K562 (cell line): ENCODE measurements at regions not wholly inside any gene's neighbourhood (a gene's known extent, or its start where the extent isn't known, plus 50 kb on each side); places are given as distances from the start of the nearest gene placed in this dataset.

ENCODE experiments used
- ATAC-seq: fragments of 200-7000 bp; cut with Tn5 transposase; 3 replicates; pipeline ENCODE4 v1.9.1; 2020; ENCODE audit warnings: moderate library complexity
- BruUV-seq: library from RNA; stranded (reverse); fragments of 400-500 nt; replicated peaks from 2 replicates; lab custom pipeline; 2021; lab: Mats Ljungman, UMichigan
- CTCF ChIA-PET: fragments of 300-600 bp; formaldehyde crosslinking; extraction: SDS; loops from one replicate; lab custom pipeline; 2021; ENCODE audit warnings: low intra/inter-chr PET ratio; lab: Yijun Ruan, JAX
- POLR2A ChIA-PET: fragments of 300-600, 350-650 bp; sonication (Branson Sonifier 250); formaldehyde crosslinking; extraction: SDS; loops from one replicate; lab custom pipeline; 2021; ENCODE audit warnings: antibody characterized with exemption, inconsistent platforms; lab: Yijun Ruan, JAX
- DNase-seq, 4 experiments: peaks; one replicate each; pipeline versions ENCODE4 v3.0.0 to v3.0.0-alpha.2; 2011 to 2018; ENCODE audit warnings: low spot score in 3 of 4, mixed read lengths in 3 of 4; ENCODE audit errors: extremely low read depth in 1 of 4
- FAIRE-seq: peaks from 2 replicates; lab custom pipeline; 2011; peaks lifted over from hg19 to GRCh38; lab: Jason Lieb, UNC
- H2AFZ ChIP-seq: 2 replicates; pipeline ENCODE4 v1.6.0; 2011; ENCODE audit warnings: low read depth, low read length, control low read depth, inconsistent platforms
- H3K27ac ChIP-seq: fragments of 200-600 bp; 3 replicates; pipeline ENCODE4 v1.8.0; 2011; ENCODE audit warnings: low read depth, mild to moderate bottlenecking, control low read depth, inconsistent platforms, low read length, moderate library complexity, mixed read lengths; ENCODE audit errors: extremely low read depth
- H3K27me3 ChIP-seq, 2 experiments: fragments of 300-600 bp in 1 of 2; 2 replicates in 1 of 2; 3 replicates in 1 of 2; pipeline versions ENCODE4 v1.6.0 to v1.8.0; 2011; ENCODE audit warnings: inconsistent platforms in 2 of 2, low read length in 2 of 2, mild to moderate bottlenecking in 1 of 2, mixed read lengths in 1 of 2, moderate library complexity in 1 of 2; ENCODE audit not compliant: control insufficient read depth in 2 of 2, insufficient read depth in 2 of 2
- H3K36me3 ChIP-seq: fragments of 300-600 bp; 3 replicates; pipeline ENCODE4 v1.8.0; 2011; ENCODE audit warnings: mild to moderate bottlenecking, low read length, inconsistent platforms; ENCODE audit not compliant: control insufficient read depth, insufficient read depth
- H3K4me1 ChIP-seq, 2 experiments: fragments of 200-600 bp in 1 of 2; replicated peaks in 1 of 2; 2 replicates in 1 of 2; 3 replicates in 1 of 2; pipeline versions ENCODE4 v1.5.1 to v1.8.0; 2011; ENCODE audit warnings: inconsistent platforms in 2 of 2, low read length in 2 of 2, mild to moderate bottlenecking in 1 of 2, mixed read lengths in 1 of 2, moderate library complexity in 1 of 2; ENCODE audit not compliant: control insufficient read depth in 2 of 2, insufficient read depth in 2 of 2
- H3K4me2 ChIP-seq: 2 replicates; pipeline ENCODE4 v1.6.1; 2011; ENCODE audit warnings: low read length, control low read depth, inconsistent platforms, mixed read lengths; ENCODE audit not compliant: insufficient read depth
- H3K4me3 ChIP-seq: fragments of 200-600 bp; sonication (generic), shearing (Covaris generic); 2 replicates; pipeline ENCODE4 v1.5.1; 2016; ENCODE audit warnings: control low read depth, inconsistent platforms
- H3K79me2 ChIP-seq: fragments of 200-600 bp; 3 replicates; pipeline ENCODE4 v1.8.0; 2011; ENCODE audit warnings: low read length, inconsistent platforms; ENCODE audit not compliant: control insufficient read depth, insufficient read depth
- H3K9ac ChIP-seq, 2 experiments: 2 replicates each; pipeline versions ENCODE4 v1.6.0 to v1.6.1; 2011; ENCODE audit warnings: low read depth in 2 of 2, low read length in 2 of 2, control low read depth in 1 of 2, inconsistent platforms in 1 of 2, mild to moderate bottlenecking in 1 of 2, mixed read lengths in 1 of 2; ENCODE audit not compliant: insufficient read depth in 1 of 2
- H3K9me1 ChIP-seq: one replicate; pipeline ENCODE4 v1.6.0; 2011; ENCODE audit warnings: inconsistent platforms, mild to moderate bottlenecking, low read length, moderate library complexity; ENCODE audit not compliant: control insufficient read depth, insufficient read depth
- H3K9me3 ChIP-seq: replicated peaks from 2 replicates; pipeline ENCODE4 v1.5.1; 2011; ENCODE audit warnings: low read depth, low read length, inconsistent platforms; ENCODE audit not compliant: control insufficient read depth, insufficient read depth
- H4K20me1 ChIP-seq: replicated peaks from 2 replicates; pipeline ENCODE4 v1.6.1; 2011; ENCODE audit warnings: low read length, inconsistent platforms, mixed read lengths; ENCODE audit not compliant: control insufficient read depth, insufficient read depth
- CEBPG ChIP-seq, 3 experiments: fragments of 200-800 bp in 1 of 3; sonication (Bioruptor generic) in 1 of 3; sonication (generic) in 1 of 3; formaldehyde crosslinking in 1 of 3; IDR thresholded peaks in 2 of 3; conservative IDR thresholded peaks in 1 of 3; 2 replicates each; pipeline versions ENCODE4 v1.6.1 to v1.8.0; 2016 to 2022; ENCODE audit warnings: missing compliant biosample characterization in 2 of 3, missing genetic modification characterization in 2 of 3, mild to moderate bottlenecking in 1 of 3, missing genetic modification reagents in 1 of 3
- MAFF ChIP-seq: IDR thresholded peaks from 2 replicates; pipeline ENCODE4 v1.6.1; 2012; ENCODE audit warnings: low read length, improper control_type of control experiment
- SMAD4 ChIP-seq: fragments of 250-450 bp; sonication (Bioruptor Pico); conservative IDR thresholded peaks from 2 replicates; pipeline ENCODE4 v1.8.0; 2021; ENCODE audit warnings: inconsistent platforms, mild to moderate bottlenecking, moderate library complexity
- STAT5A ChIP-seq: IDR thresholded peaks from 2 replicates; pipeline ENCODE4 v1.6.1; 2012; ENCODE audit warnings: low read length, inconsistent platforms, borderline replicate concordance
- WGBS: fragments of 100-300 bp; shearing (Covaris generic); methylation state at CpG from one replicate; pipeline ENCODE4 v1.1.6; 2016; ENCODE audit warnings: low coverage, mixed read lengths; ENCODE audit not compliant: insufficient coverage; ENCODE audit errors: missing lambda C conversion rate; 5-methylcytosine and 5-hydroxymethylcytosine counted together
- in situ Hi-C: fragments of 300-500 bp; cut with MboI; formaldehyde crosslinking; loops from 4 replicates; pipeline ENCODE4 v1.15.0; 2018; ENCODE audit warnings: inconsistent platforms, mixed read lengths
- intact Hi-C: fragments of 100-400 bp; cut with micrococcal nuclease; formaldehyde crosslinking; loops from 2 replicates; pipeline ENCODE4 v1.14.2; 2022
- TF ChIP-seq, protein P1 (sequence below): sonication (generic); formaldehyde crosslinking; IDR thresholded peaks from 2 replicates; pipeline ENCODE4 v1.8.1; 2023; ENCODE audit warnings: mild to moderate bottlenecking, missing genetic modification reagents, moderate library complexity
- TF ChIP-seq, protein P2 (sequence below): sonication (generic); formaldehyde crosslinking; IDR thresholded peaks from 2 replicates; pipeline ENCODE4 v1.8.0; 2022; ENCODE audit warnings: missing genetic modification reagents, mild to moderate bottlenecking, borderline replicate concordance

DNA sequence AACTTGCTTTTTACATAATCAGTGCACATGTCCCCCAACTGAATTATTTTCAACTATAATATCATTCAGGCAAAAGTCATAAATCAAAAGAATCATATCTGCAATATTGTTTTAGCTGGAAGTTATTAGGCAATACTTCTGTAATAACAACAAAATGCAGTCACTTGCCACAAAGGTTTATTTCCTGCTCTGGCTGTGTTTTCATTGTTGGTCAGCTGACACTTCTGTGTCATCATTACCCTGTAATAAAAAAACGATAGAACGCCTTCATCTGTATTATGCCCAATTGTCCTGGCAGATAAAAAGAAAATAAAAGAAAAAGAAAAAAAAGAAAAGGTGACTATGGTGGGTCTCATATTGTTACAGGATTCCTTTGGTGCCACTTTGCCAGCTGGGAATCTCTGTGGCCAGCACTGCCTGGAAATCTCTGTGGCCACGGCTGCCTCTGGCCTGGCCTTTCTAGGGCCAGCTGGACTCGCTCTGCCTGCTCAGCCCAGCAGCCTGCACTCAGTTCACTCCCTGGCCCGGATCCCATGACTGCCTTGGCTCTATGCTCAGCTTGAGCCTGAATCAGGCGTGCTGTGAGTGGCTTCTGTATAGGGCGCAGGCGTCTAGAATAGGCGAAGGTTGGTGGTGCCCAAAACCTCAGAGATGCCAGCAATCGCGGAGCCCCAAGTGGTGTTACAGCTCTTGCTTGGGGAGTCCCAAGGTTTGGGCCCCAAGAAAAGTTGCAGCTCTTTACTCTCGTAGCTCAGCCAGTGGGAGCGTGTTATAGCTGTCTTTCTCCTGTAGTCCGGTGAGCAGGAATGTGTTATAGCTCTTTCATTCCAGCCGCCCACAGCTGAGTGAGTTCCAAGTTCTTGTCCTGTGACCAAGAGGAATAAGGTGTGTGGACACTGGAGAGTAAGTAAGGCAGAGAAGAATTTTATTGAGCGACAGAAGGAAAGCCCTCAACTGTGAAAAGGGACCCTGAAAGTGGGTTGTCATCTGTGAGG lies 1227.1 kb downstream of the SLITRK1 start:
- H3K9me3 ChIP-seq = no peaks in the 10 kb centered on the region
- ChIA-PET POLR2A (no interaction called here), CTCF (no interaction called here)
- intact Hi-C loops = no loop called here
- no peaks in the 10 kb centered on the region for H3K4me1 ChIP-seq
- H2AFZ ChIP-seq = no peak overlapping the region
- H3K4me3 ChIP-seq = no peak overlapping the region
- H3K9ac ChIP-seq = no peak overlapping the region
- no TSS peak for BruUV-seq
- H3K4me2 ChIP-seq = no peak overlapping the region
- ATAC-seq (no peak), FAIRE-seq (no peak), DNase-seq (no peak)
- no peaks in the 10 kb centered on the region for H3K27me3 ChIP-seq
- H3K27ac ChIP-seq = no peak overlapping the region
- H3K9me1 ChIP-seq = no peaks in the 10 kb centered on the region
- H3K79me2 ChIP-seq = no peaks in the 10 kb centered on the region
- no peak for TF ChIP-seq STAT5A
- no peak for TF ChIP-seq CEBPG (CRISPR knock-in tag; IDR thresholded peaks at IDR 0.05)
- peak in 1 of 2 experiments; percentile 42; a peak in 1 of 4 replicates for TF ChIP-seq CEBPG (tag; conservative IDR thresholded peaks at IDR 0.05 in 1 of 2, IDR thresholded peaks at IDR 0.05 in 1 of 2)
- no peaks in the 10 kb centered on the region for H3K36me3 ChIP-seq
- H4K20me1 ChIP-seq = no peaks in the 10 kb centered on the region
- 4% methylated on average over 11 of the region's 16 CpGs for WGBS
- in situ Hi-C loops = no loop called here

DNA sequence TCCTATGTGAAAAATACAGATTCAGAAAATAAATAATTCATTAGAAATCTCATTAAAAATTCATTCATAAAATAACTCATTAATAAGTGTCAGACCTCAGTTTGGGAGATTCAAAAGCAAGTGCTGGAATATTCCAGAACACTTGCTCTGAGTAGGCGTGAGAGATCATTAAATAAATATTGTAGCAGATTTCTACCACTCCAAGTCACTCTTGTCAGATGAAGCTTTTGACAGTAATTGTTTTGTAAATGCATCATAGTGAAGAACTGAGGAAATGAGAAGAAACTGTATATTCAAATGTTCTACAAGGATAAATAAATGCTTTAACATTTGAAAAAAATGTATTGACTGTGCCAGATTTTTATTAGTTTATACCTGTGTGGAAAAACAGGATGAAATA lies 1228.1 kb downstream of the SLITRK1 start:
- Histone ChIP-seq H3K9ac (no peak overlapping the region), H4K20me1 (no peaks in the 10 kb centered on the region), H3K27ac (no peak overlapping the region), H3K4me2 (no peak overlapping the region), H3K36me3 (no peaks in the 10 kb centered on the region), H3K4me1 (no peaks in the 10 kb centered on the region), H3K4me3 (no peak overlapping the region), H3K9me1 (no peaks in the 10 kb centered on the region), H3K79me2 (no peaks in the 10 kb centered on the region), H3K27me3 (no peaks in the 10 kb centered on the region), H3K9me3 (no peaks in the 10 kb centered on the region), H2AFZ (no peak overlapping the region)
- CTCF ChIA-PET = no interaction called here
- intact Hi-C loops (no loop called here), in situ Hi-C loops (no loop called here)
- FAIRE-seq (no peak), ATAC-seq (no peak), DNase-seq (no peak)
- no TSS peak for BruUV-seq
- POLR2A ChIA-PET = no interaction called here
- WGBS = 13% methylated on average over 1 of the region's 1 CpG
- TF ChIP-seq MAFF (no peak), SMAD4 (CRISPR knock-in tag) (no peak)
- TF ChIP-seq, protein P1, sequence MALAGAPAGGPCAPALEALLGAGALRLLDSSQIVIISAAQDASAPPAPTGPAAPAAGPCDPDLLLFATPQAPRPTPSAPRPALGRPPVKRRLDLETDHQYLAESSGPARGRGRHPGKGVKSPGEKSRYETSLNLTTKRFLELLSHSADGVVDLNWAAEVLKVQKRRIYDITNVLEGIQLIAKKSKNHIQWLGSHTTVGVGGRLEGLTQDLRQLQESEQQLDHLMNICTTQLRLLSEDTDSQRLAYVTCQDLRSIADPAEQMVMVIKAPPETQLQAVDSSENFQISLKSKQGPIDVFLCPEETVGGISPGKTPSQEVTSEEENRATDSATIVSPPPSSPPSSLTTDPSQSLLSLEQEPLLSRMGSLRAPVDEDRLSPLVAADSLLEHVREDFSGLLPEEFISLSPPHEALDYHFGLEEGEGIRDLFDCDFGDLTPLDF (CRISPR knock-in tag) = no peak
- TF ChIP-seq, protein P2, sequence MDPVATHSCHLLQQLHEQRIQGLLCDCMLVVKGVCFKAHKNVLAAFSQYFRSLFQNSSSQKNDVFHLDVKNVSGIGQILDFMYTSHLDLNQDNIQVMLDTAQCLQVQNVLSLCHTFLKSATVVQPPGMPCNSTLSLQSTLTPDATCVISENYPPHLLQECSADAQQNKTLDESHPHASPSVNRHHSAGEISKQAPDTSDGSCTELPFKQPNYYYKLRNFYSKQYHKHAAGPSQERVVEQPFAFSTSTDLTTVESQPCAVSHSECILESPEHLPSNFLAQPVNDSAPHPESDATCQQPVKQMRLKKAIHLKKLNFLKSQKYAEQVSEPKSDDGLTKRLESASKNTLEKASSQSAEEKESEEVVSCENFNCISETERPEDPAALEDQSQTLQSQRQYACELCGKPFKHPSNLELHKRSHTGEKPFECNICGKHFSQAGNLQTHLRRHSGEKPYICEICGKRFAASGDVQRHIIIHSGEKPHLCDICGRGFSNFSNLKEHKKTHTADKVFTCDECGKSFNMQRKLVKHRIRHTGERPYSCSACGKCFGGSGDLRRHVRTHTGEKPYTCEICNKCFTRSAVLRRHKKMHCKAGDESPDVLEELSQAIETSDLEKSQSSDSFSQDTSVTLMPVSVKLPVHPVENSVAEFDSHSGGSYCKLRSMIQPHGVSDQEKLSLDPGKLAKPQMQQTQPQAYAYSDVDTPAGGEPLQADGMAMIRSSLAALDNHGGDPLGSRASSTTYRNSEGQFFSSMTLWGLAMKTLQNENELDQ (CRISPR knock-in tag) = no peak
